HG03354 (cell line): ENCODE measurements at regions not wholly inside any gene's neighbourhood (a gene's known extent, or its start where the extent isn't known, plus 50 kb on each side); places are given as distances from the start of the nearest gene placed in this dataset.

Experiments used
- ATAC-seq: cut with Tn5 transposase; IDR thresholded peaks from one replicate; pipeline ENCODE4 v1.9.1; 2021; ENCODE audit warnings: mild to moderate bottlenecking; ENCODE audit not compliant: unreplicated experiment, poor library complexity, severe bottlenecking

DNA sequence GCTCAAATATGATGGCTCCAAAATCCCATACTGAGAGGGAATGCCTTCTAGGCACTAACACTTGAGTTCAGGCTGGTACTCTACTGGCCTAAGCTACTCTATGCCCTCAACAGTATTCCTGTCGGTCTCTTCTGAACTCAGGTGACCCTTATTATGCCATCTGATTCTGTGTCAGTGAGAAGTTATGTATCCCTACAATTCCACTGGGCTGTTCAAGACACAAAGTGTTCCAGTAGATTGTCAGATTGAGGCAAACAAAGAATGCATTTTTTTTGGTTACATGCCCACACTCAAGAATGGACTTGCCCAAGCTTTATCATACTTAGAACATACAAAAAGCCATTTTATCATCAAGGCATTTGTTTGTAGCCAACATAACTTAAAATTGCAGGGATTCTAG is 553.8 kb upstream of the PRMT6 start:
- no peak for ATAC-seq

DNA sequence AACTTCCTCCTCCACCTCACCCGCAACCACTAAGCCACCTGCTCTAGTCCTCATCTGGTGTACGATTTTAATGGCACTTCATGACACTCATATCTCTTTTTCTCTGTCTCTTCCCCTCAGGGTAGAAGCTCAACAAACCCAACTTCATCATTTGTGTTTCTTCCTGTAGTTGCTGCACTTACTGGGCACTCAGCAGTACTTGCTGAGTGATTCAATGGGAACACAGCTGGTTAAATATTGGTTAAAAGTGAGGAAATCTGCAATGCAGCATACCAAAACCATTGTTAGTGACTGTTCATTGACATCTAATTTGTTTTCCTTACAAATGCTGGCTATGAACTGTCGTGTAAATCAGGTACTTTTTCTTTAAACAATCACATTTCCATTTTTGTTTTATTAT is 541.1 kb upstream of the PRMT6 start:
- no peak for ATAC-seq

GRCh38 chr1:106517224-106517623 is 539.2 kb upstream of the PRMT6 start:
- no peak for ATAC-seq

DNA sequence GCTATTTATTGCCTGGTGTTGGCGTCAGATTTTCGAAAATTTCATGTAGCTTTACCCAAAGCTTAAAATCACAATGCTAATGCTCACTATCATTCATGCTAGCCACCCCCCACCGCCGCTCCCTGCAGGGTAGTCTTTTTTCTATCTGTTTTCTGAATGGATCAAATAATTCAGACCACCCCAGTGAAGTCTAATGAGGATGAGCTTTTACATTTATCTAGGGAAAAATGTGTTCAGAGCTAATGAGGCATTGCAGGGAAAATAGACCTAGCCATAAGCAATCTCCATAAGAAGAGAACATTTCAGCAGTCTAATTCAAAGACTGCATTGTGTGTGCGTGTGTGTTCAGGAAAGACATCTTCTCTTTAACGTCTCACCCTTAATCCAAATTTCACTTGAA is 533.0 kb upstream of the PRMT6 start:
- ATAC-seq: no peak

- ATAC-seq: no peak
Observed at GRCh38 chr1:106524631-106525030, 531.8 kb upstream of the PRMT6 start.

DNA sequence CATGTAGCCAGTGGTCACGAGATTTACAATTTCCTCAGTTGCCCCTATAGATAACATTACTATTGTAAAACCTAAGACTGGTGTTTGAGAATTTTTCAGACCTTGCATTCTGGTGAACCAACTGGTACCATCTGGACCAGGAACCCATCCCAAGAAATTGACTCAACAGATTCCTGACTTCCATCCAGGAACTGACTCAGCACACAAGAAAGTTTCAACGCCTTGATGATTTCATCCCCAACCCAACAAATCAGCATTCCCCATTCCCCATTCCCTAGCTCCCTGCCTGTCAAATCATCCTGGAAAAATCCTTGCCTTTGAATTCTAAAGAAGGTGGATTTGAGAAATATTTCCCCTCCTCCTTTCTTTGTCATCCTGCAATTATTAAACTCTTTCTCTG is 529.8 kb upstream of the PRMT6 start:
- no peak for ATAC-seq

- no peak for ATAC-seq
Observed at GRCh38 chr1:106534612-106535011, 521.9 kb upstream of the PRMT6 start.

DNA sequence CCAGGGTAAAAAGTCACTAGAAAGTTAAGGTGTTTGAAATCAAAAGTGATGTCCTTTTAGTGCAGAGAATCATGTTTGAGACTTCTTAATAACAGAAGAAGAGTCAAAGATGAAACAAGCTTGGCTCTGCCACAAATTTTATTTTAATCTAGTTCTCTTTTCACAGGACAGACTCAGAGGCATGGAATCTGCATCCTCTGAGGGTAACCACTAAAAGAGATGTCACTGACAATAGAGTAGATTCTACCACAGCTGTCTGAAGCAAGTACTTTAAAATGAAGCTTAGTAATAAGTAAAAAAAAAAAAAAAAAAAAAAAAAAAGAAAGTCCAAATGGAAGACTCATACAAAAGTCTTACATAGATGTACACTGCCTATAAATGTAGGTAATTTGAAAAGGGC is 519.7 kb upstream of the PRMT6 start:
- ATAC-seq: no peak

GRCh38 chr1:106548726-106549125 is 507.7 kb upstream of the PRMT6 start:
- ATAC-seq: no peak

DNA sequence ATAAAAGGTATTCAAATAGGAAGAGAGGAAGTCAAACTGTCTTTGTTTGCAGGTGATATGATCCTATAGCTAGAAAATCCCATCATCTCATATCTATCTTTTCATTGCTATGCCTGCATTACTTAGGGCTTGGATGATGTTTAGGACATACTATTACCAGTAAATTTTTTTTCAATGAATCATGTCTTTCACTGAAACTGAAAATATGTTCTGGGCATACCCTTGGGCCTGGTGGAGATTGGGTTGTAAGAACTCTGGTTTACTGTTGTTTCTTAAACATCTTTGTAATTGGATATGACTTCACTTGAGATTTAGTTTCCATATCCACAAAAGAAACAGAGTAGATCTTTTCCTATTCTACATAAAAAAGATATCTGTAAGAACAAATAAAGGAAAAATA is 502.2 kb upstream of the PRMT6 start:
- ATAC-seq: no peak

- no peak for ATAC-seq
Observed at GRCh38 chr1:106555571-106555970, 500.9 kb upstream of the PRMT6 start.

GRCh38 chr1:106564192-106564591 is 492.3 kb upstream of the PRMT6 start:
- no peak for ATAC-seq

- no peak for ATAC-seq
Observed at GRCh38 chr1:106568201-106568974, 488.1 kb upstream of the PRMT6 start.

DNA sequence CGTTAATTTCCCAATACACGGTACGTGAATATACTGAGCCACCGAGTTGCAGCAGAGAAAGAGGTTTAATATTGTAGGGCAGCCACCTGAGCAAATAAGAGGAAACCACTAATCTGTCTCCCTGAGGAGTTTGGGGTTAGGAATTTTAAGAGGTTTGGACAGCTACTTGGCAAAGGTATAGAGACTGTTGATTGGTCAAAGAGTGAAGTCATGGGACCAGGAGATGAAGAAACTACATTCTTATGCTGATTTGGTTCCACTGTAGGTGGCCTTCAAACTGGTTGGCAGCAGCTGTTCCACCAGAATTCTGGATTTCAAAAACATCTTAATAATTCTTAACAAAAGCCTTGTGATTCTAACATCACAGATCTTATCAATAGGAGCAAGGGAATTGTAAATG is 485.4 kb upstream of the PRMT6 start:
- ATAC-seq: no peak

DNA sequence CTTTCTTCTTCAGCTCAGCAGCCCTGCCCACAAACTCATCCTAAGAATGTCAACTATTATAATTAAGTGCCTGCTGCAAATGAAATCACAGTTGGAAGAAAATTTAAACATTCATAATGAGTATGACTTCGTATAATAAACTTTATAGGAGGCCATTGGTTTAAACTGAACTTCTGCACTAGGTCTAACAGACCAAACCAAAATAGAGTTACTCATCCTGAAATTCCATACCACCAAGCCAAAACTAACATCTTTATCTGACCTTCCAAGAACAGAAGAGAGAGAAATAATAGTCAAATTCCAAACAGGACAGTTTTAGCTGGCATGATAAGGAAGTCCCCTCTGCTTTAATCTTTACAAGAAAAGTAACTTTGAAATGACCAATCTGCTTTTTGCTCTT is 472.4 kb upstream of the PRMT6 start:
- ATAC-seq: no peak

- no peak for ATAC-seq
Observed at GRCh38 chr1:106584676-106585075, 471.8 kb upstream of the PRMT6 start.

DNA sequence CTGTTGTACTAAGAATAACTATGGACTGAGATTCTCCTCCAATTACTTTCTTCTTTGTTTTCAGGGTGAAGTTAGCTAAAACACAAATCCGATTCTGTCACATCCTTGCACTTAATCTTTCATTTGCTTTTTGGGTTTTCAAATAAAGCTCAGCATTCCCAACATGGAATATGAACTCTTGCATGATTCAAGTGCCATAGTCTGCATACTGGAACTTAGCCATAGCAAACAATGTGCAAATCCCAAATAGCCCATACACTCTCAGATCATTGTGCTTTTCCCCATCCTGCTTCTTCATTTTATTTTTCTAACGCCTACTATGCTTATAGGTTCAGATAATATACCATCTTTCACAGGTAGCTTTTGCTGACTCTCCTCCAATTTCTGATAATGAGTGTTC is 455.8 kb upstream of the PRMT6 start:
- no peak for ATAC-seq

- no peak for ATAC-seq
Observed at GRCh38 chr1:106603616-106604015, 452.9 kb upstream of the PRMT6 start.

DNA sequence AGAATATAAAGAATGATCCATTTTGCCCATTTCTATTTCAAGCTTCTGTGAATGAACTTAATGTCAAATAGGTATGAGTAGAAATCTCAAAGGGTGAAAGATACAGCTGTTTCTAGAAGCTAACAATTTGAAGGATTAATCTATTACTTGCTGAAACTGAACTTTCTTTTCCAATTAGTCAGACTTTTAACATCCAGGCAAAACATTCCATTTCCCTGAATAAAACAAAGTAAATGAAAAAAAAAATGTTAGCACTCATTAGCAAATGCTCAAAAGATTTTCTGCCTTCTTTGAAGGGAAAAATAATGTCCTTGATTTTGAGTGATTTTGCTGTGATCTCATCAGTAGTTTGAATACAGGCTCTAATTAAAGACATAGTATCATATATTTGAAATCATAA is 447.6 kb upstream of the PRMT6 start:
- no peak for ATAC-seq

DNA sequence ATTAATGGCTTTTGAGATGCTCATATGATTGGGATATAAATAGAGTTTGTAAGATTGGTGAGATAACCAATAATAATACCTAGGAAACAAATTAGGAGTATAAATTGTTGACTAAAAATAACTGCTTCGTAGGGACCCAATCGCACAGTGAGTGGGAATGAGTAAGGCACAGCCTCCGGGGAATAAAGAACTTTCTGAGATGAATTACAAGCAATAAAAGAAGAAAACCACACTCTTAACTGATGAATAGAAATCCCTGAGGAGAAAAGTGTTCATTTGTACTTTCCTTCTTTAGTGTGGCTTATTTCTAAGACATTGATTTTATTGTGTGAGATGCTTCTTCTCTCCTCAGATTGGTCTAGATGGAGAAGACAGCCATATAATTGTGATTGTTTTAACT is 443.4 kb upstream of the PRMT6 start:
- ATAC-seq: no peak

DNA sequence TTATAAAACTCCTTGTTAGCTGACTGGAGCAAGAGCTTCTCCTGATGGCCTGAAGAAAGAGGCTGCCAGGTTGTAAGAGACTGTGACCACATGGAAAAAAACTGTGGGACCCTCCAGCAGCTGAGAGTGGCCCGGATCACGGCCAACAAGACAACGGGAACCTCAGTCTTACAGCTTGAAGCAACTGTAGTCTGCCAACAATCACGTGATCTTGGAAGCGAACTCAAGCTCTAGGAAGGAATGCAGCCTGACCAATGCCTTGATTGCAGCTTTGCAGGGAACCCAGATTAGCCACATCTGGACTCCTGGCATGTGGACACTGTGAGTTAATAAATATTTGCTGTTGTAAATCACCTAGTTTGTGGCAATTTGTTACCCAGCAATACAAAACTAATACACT is 442.6 kb upstream of the PRMT6 start:
- ATAC-seq: no peak

DNA sequence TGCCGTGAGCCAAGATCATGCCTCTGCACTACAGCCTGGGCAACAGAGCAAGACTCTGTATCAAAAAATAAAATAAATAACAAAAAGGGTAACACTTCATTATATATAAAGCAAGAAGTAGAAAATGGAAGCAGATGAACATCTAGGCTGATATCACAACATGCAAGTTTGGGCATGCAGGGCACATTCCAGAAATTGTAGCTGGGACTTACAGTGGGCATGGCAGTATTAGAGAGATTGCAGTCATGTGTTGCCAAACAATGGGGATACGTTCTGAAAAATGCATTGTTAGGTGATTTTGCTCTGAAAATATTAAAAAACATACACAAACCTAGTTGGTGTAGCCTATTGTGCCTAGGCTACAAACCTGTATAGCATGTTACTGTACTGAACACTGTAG is 441.0 kb upstream of the PRMT6 start:
- ATAC-seq: no peak
